ENCODE measurements at regions not wholly inside any gene's neighbourhood (a gene's known extent, or its start where the extent isn't known, plus 50 kb on each side); places are given as distances from the start of the nearest gene placed in this dataset.

GRCh38 chr20:40470445-40471260, 218.4 kb downstream of the MAFB start:
- H3K27ac ChIP-seq (ENCODE audit: extremely low read depth, low read depth, low read length): no peak overlapping the region
- H3K4me3 ChIP-seq (ENCODE audit: low read depth, low read length): no peak overlapping the region
- ChIA-PET CTCF (interaction anchor here (0.7 kb wide), 1 partner anchor 597 kb away, joined by 8 read pairs; no protein-coding TSS in a partner anchor), POLR2A (no interaction called here)
- no peaks in the 10 kb centered on the region for H3K4me1 ChIP-seq (ENCODE audit: control insufficient read depth, insufficient read depth, low read length)
- TF ChIP-seq ZBTB44 (tag by site-specific recombination; IDR thresholded peaks at IDR 0.05): no peak
- no peak for TF ChIP-seq ZNF701 (tag by site-specific recombination; IDR thresholded peaks at IDR 0.05)
- 0 out of 2 replicates have a peak, but pooled peaks have one; percentile 54 for TF ChIP-seq ZNF37A (tag by site-specific recombination; IDR thresholded peaks at IDR 0.05)
- TF ChIP-seq ZNF544 (tag by site-specific recombination; IDR thresholded peaks at IDR 0.05): peak; percentile 85
- TF ChIP-seq ZNF350 (tag by site-specific recombination; IDR thresholded peaks at IDR 0.05): 0 out of 2 replicates have a peak, but pooled peaks have one; percentile 17
- TF ChIP-seq ZNF2 (tag by site-specific recombination; IDR thresholded peaks at IDR 0.05): no peak
- TF ChIP-seq MZF1 (tag by site-specific recombination; IDR thresholded peaks at IDR 0.05; ENCODE audit: borderline replicate concordance): no peak
- 0 out of 2 replicates have a peak, but pooled peaks have one; percentile 30 for TF ChIP-seq KLF10 (tag by site-specific recombination; IDR thresholded peaks at IDR 0.05)
- TF ChIP-seq ZNF132 (tag by site-specific recombination; IDR thresholded peaks at IDR 0.05; ENCODE audit: borderline replicate concordance): 0 out of 2 replicates have a peak, but pooled peaks have one; percentile 41
- no peak for TF ChIP-seq ZNF501 (tag by site-specific recombination; IDR thresholded peaks at IDR 0.05)
- no peak for TF ChIP-seq ZNF394 (tag by site-specific recombination; IDR thresholded peaks at IDR 0.05; ENCODE audit: borderline replicate concordance)
- TF ChIP-seq ZNF335 (tag by site-specific recombination; conservative IDR thresholded peaks at IDR 0.05): no peak
- no peak for TF ChIP-seq ZNF223 (tag by site-specific recombination; IDR thresholded peaks at IDR 0.05)
- 0 out of 2 replicates have a peak, but pooled peaks have one; percentile 72 for TF ChIP-seq ZNF184 (tag by site-specific recombination; IDR thresholded peaks at IDR 0.05)
- TF ChIP-seq ZNF692 (tag by site-specific recombination; IDR thresholded peaks at IDR 0.05): no peak
- TF ChIP-seq ZNF660 (tag by site-specific recombination; IDR thresholded peaks at IDR 0.05): 0 out of 2 replicates have a peak, but pooled peaks have one; percentile 42
- no peak for TF ChIP-seq ZNF510 (tag by site-specific recombination; IDR thresholded peaks at IDR 0.05; ENCODE audit: insufficient replicate concordance)
- no peak for TF ChIP-seq ZNF777 (tag by site-specific recombination; IDR thresholded peaks at IDR 0.05; ENCODE audit: borderline replicate concordance)
- no peaks in the 10 kb centered on the region for H3K36me3 ChIP-seq (ENCODE audit: control insufficient read depth in 2 of 2, insufficient read depth in 1 of 2, low read length in 2 of 2)
- H3K9me3 ChIP-seq (ENCODE audit: control insufficient read depth, insufficient read depth, low read depth, low read length): no peaks in the 10 kb centered on the region

GRCh38 chr20:40468759-40469158, 220.3 kb downstream of the MAFB start:
- Histone ChIP-seq H3K27ac (ENCODE audit: extremely low read depth, low read depth, low read length) (no peak overlapping the region), H3K4me3 (ENCODE audit: low read depth, low read length) (no peak overlapping the region), H3K4me1 (ENCODE audit: control insufficient read depth, insufficient read depth, low read length) (no peaks in the 10 kb centered on the region), H3K9me3 (ENCODE audit: control insufficient read depth, insufficient read depth, low read depth, low read length) (no peaks in the 10 kb centered on the region), H3K36me3 (ENCODE audit: control insufficient read depth in 2 of 2, insufficient read depth in 1 of 2, low read length in 2 of 2) (no peaks in the 10 kb centered on the region)
- ChIA-PET POLR2A (no interaction called here), CTCF (no interaction called here)
- TF ChIP-seq ZXDB (tag by site-specific recombination; IDR thresholded peaks at IDR 0.05) (no peak), PATZ1 (tag by site-specific recombination; IDR thresholded peaks at IDR 0.05) (no peak), ZNF324 (tag by site-specific recombination; IDR thresholded peaks at IDR 0.05) (no peak), ZNF626 (tag by site-specific recombination; IDR thresholded peaks at IDR 0.05) (no peak), ZNF558 (tag by site-specific recombination; IDR thresholded peaks at IDR 0.05) (no peak), ZNF596 (tag by site-specific recombination; IDR thresholded peaks at IDR 0.05) (no peak), GLI2 (tag by site-specific recombination; IDR thresholded peaks at IDR 0.05; ENCODE audit: borderline replicate concordance, low read depth) (no peak), ZNF621 (tag by site-specific recombination; IDR thresholded peaks at IDR 0.05) (no peak), SP7 (tag by site-specific recombination; IDR thresholded peaks at IDR 0.05) (no peak)

All from HEK293 (cell line).